ENCODE measurements at regions not wholly inside any gene's neighbourhood (a gene's known extent, or its start where the extent isn't known, plus 50 kb on each side); places are given as distances from the start of the nearest gene placed in this dataset.

- Histone ChIP-seq H3K4me3 (no peak overlapping the region), H3K36me3 (no peaks in the 10 kb centered on the region), H3K27me3 (no peaks in the 10 kb centered on the region), H3K27ac (no peak overlapping the region), H3K9me3 (peaks cover 0 to 2% (median under 1%) of the 10 kb centered on the region in 4 donors), H3K4me1 (no peaks in the 10 kb centered on the region)
- TF ChIP-seq EP300 (IDR thresholded peaks at IDR 0.05) (no peak), POLR2AphosphoS5 (IDR thresholded peaks at IDR 0.05) (no peak), CTCF (IDR thresholded peaks at IDR 0.05) (no peak), POLR2A (IDR thresholded peaks at IDR 0.05) (no peak)
- no peak for DNase-seq
- WGBS, 2 donors = 42 to 65% methylated on average over 1 of the region's 1 CpG
- intact Hi-C loops (cut with DNase I) = no loop called here
Observed at GRCh38 chr9:88821746-88822106, 169.5 kb upstream of the S1PR3 start.

GRCh38 chr9:88824711-88825110 is 166.6 kb upstream of the S1PR3 start:
- H3K36me3 ChIP-seq = no peaks in the 10 kb centered on the region

GRCh38 chr9:88826181-88826580 is 165.1 kb upstream of the S1PR3 start:
- intact Hi-C loops (cut with DNase I) = no loop called here
- H3K9me3 ChIP-seq = peaks cover 0 to 2% (median under 1%) of the 10 kb centered on the region in 4 donors
- DNase-seq = no peak
- peaks cover 0 to 17% (median 12%) of the 10 kb centered on the region in 4 donors for H3K4me1 ChIP-seq
- TF ChIP-seq POLR2AphosphoS5 (IDR thresholded peaks at IDR 0.05) (no peak), CTCF (IDR thresholded peaks at IDR 0.05) (no peak), EP300 (IDR thresholded peaks at IDR 0.05) (no peak), POLR2A (IDR thresholded peaks at IDR 0.05) (no peak)
- 90 to 94% methylated on average over 1 of the region's 1 CpG for WGBS, 2 donors
- H3K4me3 ChIP-seq = no peak overlapping the region
- no peaks in the 10 kb centered on the region for H3K36me3 ChIP-seq
- H3K27me3 ChIP-seq = no peaks in the 10 kb centered on the region
- no peak overlapping the region for H3K27ac ChIP-seq

More at GRCh38 chr9:88824711-88825110, 166.6 kb upstream of the S1PR3 start:
- WGBS, 2 donors = 90 to 92% methylated on average over 4 of the region's 4 CpGs
- H3K27ac ChIP-seq = no peak overlapping the region
- no peak for DNase-seq
- peaks cover 0 to 2% (median under 1%) of the 10 kb centered on the region in 4 donors for H3K9me3 ChIP-seq
- H3K27me3 ChIP-seq = no peaks in the 10 kb centered on the region
- intact Hi-C loops (cut with DNase I) = no loop called here
- H3K4me3 ChIP-seq = no peak overlapping the region
- TF ChIP-seq CTCF (IDR thresholded peaks at IDR 0.05) (no peak), POLR2AphosphoS5 (IDR thresholded peaks at IDR 0.05) (no peak), POLR2A (IDR thresholded peaks at IDR 0.05) (no peak), EP300 (IDR thresholded peaks at IDR 0.05) (no peak)
- peaks cover 0 to 17% (median 12%) of the 10 kb centered on the region in 4 donors for H3K4me1 ChIP-seq

GRCh38 chr9:88826771-88827181 is 164.5 kb upstream of the S1PR3 start:
- no peak for DNase-seq
- Histone ChIP-seq H3K27me3 (no peaks in the 10 kb centered on the region), H3K9me3 (no peaks in the 10 kb centered on the region), H3K4me3 (no peak overlapping the region), H3K27ac (no peak overlapping the region), H3K4me1 (peaks cover 0 to 17% (median 12%) of the 10 kb centered on the region in 4 donors), H3K36me3 (no peaks in the 10 kb centered on the region)
- TF ChIP-seq CTCF (IDR thresholded peaks at IDR 0.05) (no peak), POLR2A (IDR thresholded peaks at IDR 0.05) (no peak), POLR2AphosphoS5 (IDR thresholded peaks at IDR 0.05) (no peak), EP300 (IDR thresholded peaks at IDR 0.05) (no peak)
- WGBS, 2 donors = 82 to 91% methylated on average over 1 of the region's 1 CpG
- intact Hi-C loops (cut with DNase I) = no loop called here

GRCh38 chr9:88828018-88828417 is 163.2 kb upstream of the S1PR3 start:
- Histone ChIP-seq H3K27ac (no peak overlapping the region), H3K9me3 (no peaks in the 10 kb centered on the region), H3K36me3 (no peaks in the 10 kb centered on the region), H3K4me3 (no peak overlapping the region), H3K27me3 (no peaks in the 10 kb centered on the region), H3K4me1 (peaks cover 0 to 17% (median 12%) of the 10 kb centered on the region in 4 donors)
- no peak for DNase-seq
- intact Hi-C loops (cut with DNase I) = no loop called here
- TF ChIP-seq POLR2A (IDR thresholded peaks at IDR 0.05) (no peak), CTCF (IDR thresholded peaks at IDR 0.05) (no peak), POLR2AphosphoS5 (IDR thresholded peaks at IDR 0.05) (no peak), EP300 (IDR thresholded peaks at IDR 0.05) (no peak)
- WGBS, 2 donors = 67 to 80% methylated on average over 8 of the region's 8 CpGs
